ENCODE measurements at regions not wholly inside any gene's neighbourhood (a gene's known extent, or its start where the extent isn't known, plus 50 kb on each side); places are given as distances from the start of the nearest gene placed in this dataset.

GRCh38 chr13:26999499-26999898 is 172.1 kb downstream of the USP12 start:
- H3K27ac Mint-ChIP-seq: no peak overlapping the region
- CTCF ChIA-PET: interaction anchor here in 1 of 2 donors (0.5 kb wide), 1 partner anchor 70 kb away, joined by 14 read pairs; no protein-coding TSS in a partner anchor
- H3K27me3 Mint-ChIP-seq: peaks cover 32 to 37% of the 10 kb centered on the region in 2 donors

GRCh38 chr13:26998292-26998691 is 173.3 kb downstream of the USP12 start:
- Histone ChIP-seq H3K36me3 (ENCODE audit: control insufficient read depth in 2 of 2, extremely low read depth in 1 of 2, insufficient read depth in 1 of 2, low read length in 1 of 2) (no peaks in the 10 kb centered on the region), H3K9me3 (no peaks in the 10 kb centered on the region), H3K27ac (ENCODE audit: low read length) (no peak overlapping the region), H3K27me3 (replicated peaks in 1 of 2; ENCODE audit: control insufficient read depth in 2 of 2, extremely low read depth in 1 of 2, insufficient read depth in 2 of 2, low read length in 1 of 2) (peaks cover 0 to 19% of the 10 kb centered on the region in 2 experiments), H3K4me3 (ENCODE audit: control insufficient read depth in 1 of 2, extremely low read depth in 1 of 2, low read length in 1 of 2) (no peak overlapping the region), H3K4me1 (ENCODE audit: control insufficient read depth in 1 of 2, extremely low read depth in 1 of 2, insufficient read depth in 2 of 2, low read length in 2 of 2) (no peaks in the 10 kb centered on the region)
- H3K4me1 Mint-ChIP-seq: peaks cover 0 to 3% (median 2%) of the 10 kb centered on the region in 3 donors
- H3K27ac Mint-ChIP-seq: no peak overlapping the region
- ChIA-PET CTCF (interaction anchor here in 1 of 2 donors (0.6 kb wide), 2 partner anchors 339 to 875 kb away, joined by 3 to 6 read pairs; no protein-coding TSS in a partner anchor), POLR2A (interaction anchor here in 1 of 2 donors (0.5 to 0.7 kb wide), 2 partner anchors 34 to 384 kb away, joined by 3 to 5 read pairs; no protein-coding TSS in a partner anchor)
- WGBS (ENCODE audit: insufficient coverage): 61% methylated on average over 4 of the region's 8 CpGs
- H3K4me3 Mint-ChIP-seq: no peak overlapping the region
- H3K27me3 Mint-ChIP-seq: peaks cover 29 to 35% of the 10 kb centered on the region in 2 donors
- DNase-seq (no peak), ATAC-seq (replicated peaks in 1 of 4) (no peak)
- no peaks in the 10 kb centered on the region for H3K36me3 Mint-ChIP-seq
- H3K9me3 Mint-ChIP-seq: no peaks in the 10 kb centered on the region

More at GRCh38 chr13:26999499-26999898, 172.1 kb downstream of the USP12 start:
- Histone ChIP-seq H3K9me3 (no peaks in the 10 kb centered on the region), H3K27me3 (replicated peaks in 1 of 2; ENCODE audit: control insufficient read depth in 2 of 2, extremely low read depth in 1 of 2, insufficient read depth in 2 of 2, low read length in 1 of 2) (peaks cover 0 to 15% of the 10 kb centered on the region in 2 experiments), H3K4me1 (ENCODE audit: control insufficient read depth in 1 of 2, extremely low read depth in 1 of 2, insufficient read depth in 2 of 2, low read length in 2 of 2) (no peaks in the 10 kb centered on the region), H3K4me3 (ENCODE audit: control insufficient read depth in 1 of 2, extremely low read depth in 1 of 2, low read length in 1 of 2) (no peak overlapping the region), H3K36me3 (ENCODE audit: control insufficient read depth in 2 of 2, extremely low read depth in 1 of 2, insufficient read depth in 1 of 2, low read length in 1 of 2) (no peaks in the 10 kb centered on the region), H3K27ac (ENCODE audit: low read length) (no peak overlapping the region)
- Mint-ChIP-seq H3K4me3 (no peak overlapping the region), H3K9me3 (no peaks in the 10 kb centered on the region), H3K4me1 (peaks cover 0 to 3% (median 2%) of the 10 kb centered on the region in 3 donors), H3K36me3 (no peaks in the 10 kb centered on the region)
- DNase-seq: no peak
- ATAC-seq (replicated peaks in 1 of 4): no peak
- 94% methylated on average over 6 of the region's 7 CpGs for WGBS (ENCODE audit: insufficient coverage)
- POLR2A ChIA-PET: no interaction called here

GRCh38 chr13:26996965-26997752 is 174.5 kb downstream of the USP12 start:
- CTCF ChIA-PET: interaction anchor here in 1 of 2 donors (0.6 to 1.1 kb wide), 2 partner anchors 12 to 362 kb away, joined by 3 to 4 read pairs; no protein-coding TSS in a partner anchor
- Mint-ChIP-seq H3K36me3 (no peaks in the 10 kb centered on the region), H3K4me1 (peaks cover 0 to 3% (median 2%) of the 10 kb centered on the region in 3 donors), H3K4me3 (no peak overlapping the region), H3K27ac (no peak overlapping the region), H3K27me3 (peaks cover 23 to 25% of the 10 kb centered on the region in 2 donors), H3K9me3 (no peaks in the 10 kb centered on the region)
- DNase-seq: no peak
- no peaks in the 10 kb centered on the region for H3K9me3 ChIP-seq
- H3K27me3 ChIP-seq (replicated peaks in 1 of 2; ENCODE audit: control insufficient read depth in 2 of 2, extremely low read depth in 1 of 2, insufficient read depth in 2 of 2, low read length in 1 of 2): peaks cover 0 to 17% of the 10 kb centered on the region in 2 experiments
- H3K27ac ChIP-seq (ENCODE audit: low read length): no peak overlapping the region
- 28% methylated on average over 5 of the region's 6 CpGs for WGBS (ENCODE audit: insufficient coverage)
- no peaks in the 10 kb centered on the region for H3K36me3 ChIP-seq (ENCODE audit: control insufficient read depth in 2 of 2, extremely low read depth in 1 of 2, insufficient read depth in 1 of 2, low read length in 1 of 2)
- ATAC-seq (replicated peaks in 1 of 4): no peak
- POLR2A ChIA-PET: interaction anchor here in 1 of 2 donors (0.7 kb wide), 1 partner anchor 777 kb away, joined by 4 read pairs; no protein-coding TSS in a partner anchor
- no peak overlapping the region for H3K4me3 ChIP-seq (ENCODE audit: control insufficient read depth in 1 of 2, extremely low read depth in 1 of 2, low read length in 1 of 2)
- H3K4me1 ChIP-seq (ENCODE audit: control insufficient read depth in 1 of 2, extremely low read depth in 1 of 2, insufficient read depth in 2 of 2, low read length in 2 of 2): no peaks in the 10 kb centered on the region

- Histone ChIP-seq H3K36me3 (ENCODE audit: control insufficient read depth in 2 of 2, extremely low read depth in 1 of 2, insufficient read depth in 1 of 2, low read length in 1 of 2) (no peaks in the 10 kb centered on the region), H3K4me3 (ENCODE audit: control insufficient read depth in 1 of 2, extremely low read depth in 1 of 2, low read length in 1 of 2) (no peak overlapping the region), H3K27me3 (replicated peaks in 1 of 2; ENCODE audit: control insufficient read depth in 2 of 2, extremely low read depth in 1 of 2, insufficient read depth in 2 of 2, low read length in 1 of 2) (peaks cover 0 to 22% of the 10 kb centered on the region in 2 experiments), H3K4me1 (ENCODE audit: control insufficient read depth in 1 of 2, extremely low read depth in 1 of 2, insufficient read depth in 2 of 2, low read length in 2 of 2) (no peaks in the 10 kb centered on the region), H3K27ac (ENCODE audit: low read length) (no peak overlapping the region), H3K9me3 (no peaks in the 10 kb centered on the region)
- ATAC-seq (replicated peaks in 1 of 4) (no peak), DNase-seq (no peak)
- 87% methylated on average over 3 of the region's 3 CpGs for WGBS (ENCODE audit: insufficient coverage)
- POLR2A ChIA-PET: no interaction called here
- Mint-ChIP-seq H3K27me3 (peaks cover 17 to 27% of the 10 kb centered on the region in 2 donors), H3K9me3 (no peaks in the 10 kb centered on the region), H3K4me3 (no peak overlapping the region), H3K27ac (no peak overlapping the region), H3K4me1 (peaks cover 0 to 3% (median 2%) of the 10 kb centered on the region in 3 donors), H3K36me3 (no peaks in the 10 kb centered on the region)
- CTCF ChIA-PET: no interaction called here
Observed at GRCh38 chr13:26995159-26995558, 176.5 kb downstream of the USP12 start.

- Mint-ChIP-seq H3K4me1 (peaks cover 0 to 3% (median 2%) of the 10 kb centered on the region in 3 donors), H3K27ac (no peak overlapping the region), H3K9me3 (no peaks in the 10 kb centered on the region), H3K4me3 (no peak overlapping the region), H3K27me3 (peaks cover 11 to 29% of the 10 kb centered on the region in 2 donors), H3K36me3 (no peaks in the 10 kb centered on the region)
- no peak overlapping the region for H3K4me3 ChIP-seq (ENCODE audit: control insufficient read depth in 1 of 2, extremely low read depth in 1 of 2, low read length in 1 of 2)
- CTCF ChIA-PET: interaction anchor here in 1 of 2 donors (0.5 to 0.8 kb wide), 2 partner anchors 213 to 367 kb away, joined by 3 read pairs; no protein-coding TSS in a partner anchor
- no peaks in the 10 kb centered on the region for H3K4me1 ChIP-seq (ENCODE audit: control insufficient read depth in 1 of 2, extremely low read depth in 1 of 2, insufficient read depth in 2 of 2, low read length in 2 of 2)
- no peaks in the 10 kb centered on the region for H3K9me3 ChIP-seq
- no peaks in the 10 kb centered on the region for H3K36me3 ChIP-seq (ENCODE audit: control insufficient read depth in 2 of 2, extremely low read depth in 1 of 2, insufficient read depth in 1 of 2, low read length in 1 of 2)
- POLR2A ChIA-PET: interaction anchor here in 1 of 2 donors (0.5 kb wide), 1 partner anchor 938 kb away, joined by 3 read pairs; no protein-coding TSS in a partner anchor
- DNase-seq (no peak), ATAC-seq (replicated peaks in 1 of 4) (no peak)
- H3K27ac ChIP-seq (ENCODE audit: low read length): no peak overlapping the region
- WGBS (ENCODE audit: insufficient coverage): no CpG with 5 or more reads among the region's 3 CpGs
- H3K27me3 ChIP-seq (replicated peaks in 1 of 2; ENCODE audit: control insufficient read depth in 2 of 2, extremely low read depth in 1 of 2, insufficient read depth in 2 of 2, low read length in 1 of 2): peaks cover 0 to 25% of the 10 kb centered on the region in 2 experiments
Observed at GRCh38 chr13:26993780-26994179, 177.8 kb downstream of the USP12 start.

GRCh38 chr13:26992951-26993719 is 178.5 kb downstream of the USP12 start:
- Histone ChIP-seq H3K4me3 (ENCODE audit: control insufficient read depth in 1 of 2, extremely low read depth in 1 of 2, low read length in 1 of 2) (no peak overlapping the region), H3K9me3 (no peaks in the 10 kb centered on the region), H3K27me3 (replicated peaks in 1 of 2; ENCODE audit: control insufficient read depth in 2 of 2, extremely low read depth in 1 of 2, insufficient read depth in 2 of 2, low read length in 1 of 2) (peaks cover 0 to 22% of the 10 kb centered on the region in 2 experiments), H3K27ac (ENCODE audit: low read length) (no peak overlapping the region), H3K4me1 (ENCODE audit: control insufficient read depth in 1 of 2, extremely low read depth in 1 of 2, insufficient read depth in 2 of 2, low read length in 2 of 2) (no peaks in the 10 kb centered on the region), H3K36me3 (ENCODE audit: control insufficient read depth in 2 of 2, extremely low read depth in 1 of 2, insufficient read depth in 1 of 2, low read length in 1 of 2) (no peaks in the 10 kb centered on the region)
- H3K36me3 Mint-ChIP-seq: no peaks in the 10 kb centered on the region
- no peak for ATAC-seq (replicated peaks in 1 of 4)
- H3K27me3 Mint-ChIP-seq: peaks cover 11 to 29% of the 10 kb centered on the region in 2 donors
- H3K9me3 Mint-ChIP-seq: no peaks in the 10 kb centered on the region
- ChIA-PET POLR2A (no interaction called here), CTCF (interaction anchor here in 1 of 2 donors (0.5 to 0.8 kb wide), 2 partner anchors 214 to 368 kb away, joined by 3 read pairs; no protein-coding TSS in a partner anchor)
- no peak for DNase-seq
- 38% methylated on average over 1 of the region's 4 CpGs for WGBS (ENCODE audit: insufficient coverage)
- H3K4me3 Mint-ChIP-seq: no peak overlapping the region
- H3K4me1 Mint-ChIP-seq: peaks cover 0 to 3% (median 2%) of the 10 kb centered on the region in 3 donors
- H3K27ac Mint-ChIP-seq: no peak overlapping the region
